ENCODE measurements at regions not wholly inside any gene's neighbourhood (a gene's known extent, or its start where the extent isn't known, plus 50 kb on each side); places are given as distances from the start of the nearest gene placed in this dataset.

GRCh38 chr2:82412021-82412420, 2047.1 kb downstream of the SUCLG1 start:
- no peak for DNase-seq (ENCODE audit: extremely low read depth, insufficient read length)
- H3K27me3 ChIP-seq (replicated peaks; ENCODE audit: control insufficient read depth, insufficient read depth, low read length), result no peaks in the 10 kb centered on the region
- TF ChIP-seq, protein P1, sequence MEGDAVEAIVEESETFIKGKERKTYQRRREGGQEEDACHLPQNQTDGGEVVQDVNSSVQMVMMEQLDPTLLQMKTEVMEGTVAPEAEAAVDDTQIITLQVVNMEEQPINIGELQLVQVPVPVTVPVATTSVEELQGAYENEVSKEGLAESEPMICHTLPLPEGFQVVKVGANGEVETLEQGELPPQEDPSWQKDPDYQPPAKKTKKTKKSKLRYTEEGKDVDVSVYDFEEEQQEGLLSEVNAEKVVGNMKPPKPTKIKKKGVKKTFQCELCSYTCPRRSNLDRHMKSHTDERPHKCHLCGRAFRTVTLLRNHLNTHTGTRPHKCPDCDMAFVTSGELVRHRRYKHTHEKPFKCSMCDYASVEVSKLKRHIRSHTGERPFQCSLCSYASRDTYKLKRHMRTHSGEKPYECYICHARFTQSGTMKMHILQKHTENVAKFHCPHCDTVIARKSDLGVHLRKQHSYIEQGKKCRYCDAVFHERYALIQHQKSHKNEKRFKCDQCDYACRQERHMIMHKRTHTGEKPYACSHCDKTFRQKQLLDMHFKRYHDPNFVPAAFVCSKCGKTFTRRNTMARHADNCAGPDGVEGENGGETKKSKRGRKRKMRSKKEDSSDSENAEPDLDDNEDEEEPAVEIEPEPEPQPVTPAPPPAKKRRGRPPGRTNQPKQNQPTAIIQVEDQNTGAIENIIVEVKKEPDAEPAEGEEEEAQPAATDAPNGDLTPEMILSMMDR (IDR thresholded peaks at IDR 0.05; ENCODE audit: insufficient read depth, low read length, poor library complexity, severe bottlenecking), result no peak
- H3K36me3 ChIP-seq (ENCODE audit: control insufficient read depth, insufficient read depth, low read length), result no peaks in the 10 kb centered on the region
- no peak overlapping the region for H3K4me3 ChIP-seq (replicated peaks; ENCODE audit: low read depth, low read length)

DNA sequence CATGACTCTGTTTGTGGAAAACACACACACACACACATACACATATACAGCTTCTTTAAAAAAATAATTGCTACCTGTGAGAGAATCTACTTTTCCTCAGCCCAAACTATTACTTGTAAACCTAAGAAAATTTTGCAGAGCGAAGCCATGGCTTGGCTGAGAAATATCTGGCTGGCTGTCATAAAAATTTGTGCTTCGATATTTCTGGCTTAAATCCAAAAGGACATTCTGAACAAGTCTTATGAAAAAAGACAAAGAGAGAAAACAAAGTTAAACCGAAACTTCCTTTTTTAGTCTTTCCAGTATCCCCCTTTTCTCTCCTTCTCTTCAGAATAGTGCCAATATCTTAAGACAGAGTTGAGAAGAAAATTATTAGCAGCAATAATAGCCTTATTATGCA, 2048.0 kb downstream of the SUCLG1 start:
- Histone ChIP-seq H3K27me3 (replicated peaks; ENCODE audit: control insufficient read depth, insufficient read depth, low read length) (no peaks in the 10 kb centered on the region), H3K36me3 (ENCODE audit: control insufficient read depth, insufficient read depth, low read length) (no peaks in the 10 kb centered on the region), H3K4me3 (replicated peaks; ENCODE audit: low read depth, low read length) (no peak overlapping the region)
- DNase-seq (ENCODE audit: extremely low read depth, insufficient read length), result no peak
- TF ChIP-seq, protein P1 (IDR thresholded peaks at IDR 0.05; ENCODE audit: insufficient read depth, low read length, poor library complexity, severe bottlenecking), result no peak

- Histone ChIP-seq H3K36me3 (ENCODE audit: control insufficient read depth, insufficient read depth, low read length) (no peaks in the 10 kb centered on the region), H3K4me3 (replicated peaks; ENCODE audit: low read depth, low read length) (no peak overlapping the region), H3K27me3 (replicated peaks; ENCODE audit: control insufficient read depth, insufficient read depth, low read length) (no peaks in the 10 kb centered on the region)
- TF ChIP-seq, protein P1 (IDR thresholded peaks at IDR 0.05; ENCODE audit: insufficient read depth, low read length, poor library complexity, severe bottlenecking), result no peak
- no peak for DNase-seq (ENCODE audit: extremely low read depth, insufficient read length)
Observed at GRCh38 chr2:82395531-82395930, 2063.5 kb downstream of the SUCLG1 start.

- H3K4me3 ChIP-seq (replicated peaks; ENCODE audit: low read depth, low read length), result no peak overlapping the region
- no peaks in the 10 kb centered on the region for H3K27me3 ChIP-seq (replicated peaks; ENCODE audit: control insufficient read depth, insufficient read depth, low read length)
- TF ChIP-seq, protein P1 (IDR thresholded peaks at IDR 0.05; ENCODE audit: insufficient read depth, low read length, poor library complexity, severe bottlenecking), result no peak
- DNase-seq (ENCODE audit: extremely low read depth, insufficient read length), result no peak
- H3K36me3 ChIP-seq (ENCODE audit: control insufficient read depth, insufficient read depth, low read length), result no peaks in the 10 kb centered on the region
Observed at GRCh38 chr2:82391386-82391785, 2067.7 kb downstream of the SUCLG1 start.

DNA sequence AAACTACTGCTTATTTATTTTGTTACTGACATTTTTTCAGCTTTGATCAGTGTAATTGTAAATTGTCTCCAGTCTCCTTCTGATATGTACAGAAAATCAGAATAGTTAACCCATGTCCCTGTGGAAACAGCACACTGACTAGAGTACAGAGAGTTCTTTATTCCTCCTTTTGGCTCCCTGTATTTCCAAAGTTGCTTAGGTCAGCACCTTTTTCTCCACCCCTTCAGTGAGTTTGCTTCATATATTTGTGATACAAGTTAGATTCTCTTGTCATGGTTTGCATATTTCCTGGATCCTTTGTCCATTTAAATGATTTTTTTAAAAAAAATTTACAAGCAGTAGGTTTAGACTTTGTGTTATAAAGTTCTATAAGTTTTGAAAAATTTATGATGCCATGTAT, 2051.1 kb upstream of the LRRTM1 start:
- Histone ChIP-seq H3K36me3 (ENCODE audit: control insufficient read depth, insufficient read depth, low read length) (no peaks in the 10 kb centered on the region), H3K27me3 (replicated peaks; ENCODE audit: control insufficient read depth, insufficient read depth, low read length) (no peaks in the 10 kb centered on the region), H3K4me3 (replicated peaks; ENCODE audit: low read depth, low read length) (no peak overlapping the region)
- TF ChIP-seq, protein P1 (IDR thresholded peaks at IDR 0.05; ENCODE audit: insufficient read depth, low read length, poor library complexity, severe bottlenecking), result no peak
- DNase-seq (ENCODE audit: extremely low read depth, insufficient read length), result no peak

DNA sequence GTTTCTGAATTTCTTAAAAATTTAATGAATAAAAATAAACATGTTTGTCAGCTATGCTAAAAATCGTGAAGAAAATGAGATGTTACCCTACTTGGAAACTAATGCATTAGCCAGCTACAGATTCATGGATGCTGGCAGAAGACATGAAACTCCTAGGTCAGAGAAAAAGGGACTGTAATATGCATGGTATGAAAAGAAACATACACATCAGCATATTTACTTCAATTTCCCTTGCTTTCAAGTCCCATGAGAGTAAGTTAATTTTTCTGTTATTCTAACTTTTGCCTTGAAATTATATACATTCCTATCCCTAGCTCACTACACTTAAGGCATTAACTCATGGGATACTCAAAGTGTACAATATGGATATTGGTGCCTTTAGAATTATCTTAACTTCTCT, 2041.4 kb upstream of the LRRTM1 start:
- TF ChIP-seq, protein P1 (IDR thresholded peaks at IDR 0.05; ENCODE audit: insufficient read depth, low read length, poor library complexity, severe bottlenecking), result no peak
- DNase-seq (ENCODE audit: extremely low read depth, insufficient read length), result no peak
- Histone ChIP-seq H3K27me3 (replicated peaks; ENCODE audit: control insufficient read depth, insufficient read depth, low read length) (no peaks in the 10 kb centered on the region), H3K36me3 (ENCODE audit: control insufficient read depth, insufficient read depth, low read length) (no peaks in the 10 kb centered on the region), H3K4me3 (replicated peaks; ENCODE audit: low read depth, low read length) (no peak overlapping the region)
